Frontal cortex (tissue), 3 donors: ENCODE measurements at regions not wholly inside any gene's neighbourhood (a gene's known extent, or its start where the extent isn't known, plus 50 kb on each side); places are given as distances from the start of the nearest gene placed in this dataset.
"Not testable (repeated sequence)": the region's sequence is repeated elsewhere in the genome, so short reads cannot be mapped to it uniquely, and the experiment has no call there.

Experiments used
- DNase-seq, 2 donors: peaks; one replicate each; pipeline ENCODE4 v3.0.0; 2012; ENCODE audit warnings: low spot score in 2 of 2
- FAIRE-seq: peaks from 2 replicates; lab custom pipeline; 2012; peaks lifted over from hg19 to GRCh38; lab: Jason Lieb, UNC
- donor health status: control.
- donor health status: control.
- donor health status: control.

- FAIRE-seq (no peak), DNase-seq (no peak)
Observed at GRCh38 chr12:76649099-76649498, 89.5 kb upstream of the OSBPL8 start.

DNA sequence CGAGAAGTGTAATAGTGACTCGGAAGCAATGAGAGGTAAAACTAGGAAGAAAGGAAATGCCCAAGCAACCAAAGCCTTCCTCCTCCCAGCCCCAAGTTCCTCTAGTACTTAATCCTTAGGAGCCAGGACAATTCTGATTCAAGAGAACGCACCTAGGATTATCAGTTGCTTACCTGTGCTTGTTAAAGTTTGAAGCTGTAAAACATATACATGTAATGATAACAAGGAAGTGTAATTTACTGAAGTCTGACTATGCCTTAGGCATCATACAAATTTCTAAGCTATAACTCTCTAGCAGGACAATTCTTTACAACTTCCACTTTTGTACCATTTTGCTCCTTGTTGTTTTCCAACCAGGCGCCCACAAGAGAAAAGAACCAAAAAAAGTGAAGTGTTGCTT is 92.8 kb upstream of the OSBPL8 start:
- DNase-seq (no peak), FAIRE-seq (no peak)

DNA sequence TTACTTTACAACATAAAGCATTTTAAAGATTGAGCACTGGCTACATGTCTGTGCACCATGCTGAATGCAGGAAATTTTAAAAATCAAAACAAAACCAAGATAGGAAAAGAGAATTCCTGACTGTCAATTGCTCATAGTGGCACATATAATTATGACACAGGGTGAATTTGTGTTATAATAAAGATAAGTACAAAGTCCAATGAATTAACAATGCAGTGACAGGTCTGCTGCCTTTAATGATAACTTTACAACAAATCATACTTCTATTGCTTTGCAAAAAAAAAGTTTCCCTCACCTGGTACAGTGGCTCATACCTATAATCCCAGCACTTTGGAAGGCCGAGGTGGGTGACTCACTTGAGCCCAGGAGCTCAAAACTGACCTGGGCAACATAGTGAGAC is 93.8 kb upstream of the OSBPL8 start:
- FAIRE-seq, result no peak

DNA sequence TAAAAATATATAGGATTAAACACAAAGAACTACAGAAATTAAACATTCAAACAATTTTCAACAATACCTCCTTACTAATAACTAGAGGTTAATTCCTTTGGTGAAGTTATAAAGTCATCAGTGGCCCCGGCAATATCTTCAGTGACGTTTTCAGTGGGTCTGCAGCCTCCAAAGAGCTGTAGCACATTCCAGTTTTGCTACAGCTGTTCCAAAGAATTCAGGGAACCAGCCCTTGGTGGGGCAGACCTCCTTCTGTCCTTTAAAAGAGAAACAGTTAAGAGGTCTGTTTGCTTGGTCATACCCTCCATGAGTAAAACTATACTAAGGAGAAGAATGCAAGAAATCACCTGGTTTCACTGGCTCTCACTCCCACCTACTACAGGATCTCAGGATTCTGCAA is 99.2 kb upstream of the ZDHHC17 start:
- no peak for FAIRE-seq
- DNase-seq, result no peak

More for the DNA sequence above, 93.8 kb upstream of the OSBPL8 start:
- no peak for DNase-seq

GRCh38 chr12:76666290-76666835 is 97.6 kb upstream of the ZDHHC17 start:
- no peak for FAIRE-seq

DNA sequence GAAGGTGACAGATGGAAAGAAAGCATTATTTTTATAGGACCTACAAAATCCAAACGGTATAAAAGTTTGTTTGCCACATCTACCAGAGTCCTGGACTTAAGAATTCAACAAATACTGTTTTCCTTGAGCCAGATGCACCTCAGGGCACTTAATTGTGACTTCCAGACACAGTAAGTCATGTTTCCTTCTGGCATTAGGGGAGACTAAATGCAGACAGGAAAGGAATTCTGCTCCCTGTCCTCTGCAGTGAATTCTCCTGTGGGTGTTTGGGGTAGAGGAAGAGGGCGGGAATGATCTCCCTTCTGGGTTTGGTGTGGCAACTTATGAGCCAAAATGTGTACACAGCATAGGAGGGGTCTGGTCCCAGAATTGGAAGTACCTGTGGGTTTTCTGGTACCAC is 93.9 kb upstream of the ZDHHC17 start:
- DNase-seq (no peak), FAIRE-seq (no peak)

More at GRCh38 chr12:76666290-76666835, 97.6 kb upstream of the ZDHHC17 start:
- DNase-seq, result no peak

- DNase-seq (no peak), FAIRE-seq (no peak)
Observed at GRCh38 chr12:76670776-76671175, 93.1 kb upstream of the ZDHHC17 start.

GRCh38 chr12:76674669-76675315 is 89.1 kb upstream of the ZDHHC17 start:
- no peak for DNase-seq
- FAIRE-seq, result no peak

DNA sequence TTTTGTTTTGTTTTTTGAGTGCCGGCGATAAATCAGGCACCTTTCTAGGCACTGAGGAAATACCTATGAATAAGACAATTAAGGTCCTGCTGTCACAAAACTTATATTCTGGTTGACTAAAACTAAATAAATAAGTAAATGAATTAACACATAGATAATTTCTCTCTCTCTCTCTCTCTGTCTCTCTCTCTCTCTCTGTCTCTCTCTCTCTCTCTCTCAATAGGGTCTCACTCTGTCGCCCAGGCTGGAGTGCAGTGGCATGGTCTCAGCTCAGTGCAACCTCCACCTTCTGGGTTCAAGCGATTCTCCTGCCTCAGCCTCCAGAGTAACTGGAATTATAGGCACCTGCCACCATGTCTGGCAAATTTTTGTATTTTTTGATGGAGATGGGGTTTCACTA is 87.7 kb upstream of the ZDHHC17 start:
- not testable (repeated sequence) for FAIRE-seq, DNase-seq

- no peak for DNase-seq
- no peak for FAIRE-seq
Observed at GRCh38 chr12:76678992-76679391, 84.9 kb upstream of the ZDHHC17 start.

GRCh38 chr12:76679778-76680177 is 84.1 kb upstream of the ZDHHC17 start:
- DNase-seq, result no peak
- no peak for FAIRE-seq

GRCh38 chr12:76680940-76681339 is 83.0 kb upstream of the ZDHHC17 start:
- no peak for DNase-seq

DNA sequence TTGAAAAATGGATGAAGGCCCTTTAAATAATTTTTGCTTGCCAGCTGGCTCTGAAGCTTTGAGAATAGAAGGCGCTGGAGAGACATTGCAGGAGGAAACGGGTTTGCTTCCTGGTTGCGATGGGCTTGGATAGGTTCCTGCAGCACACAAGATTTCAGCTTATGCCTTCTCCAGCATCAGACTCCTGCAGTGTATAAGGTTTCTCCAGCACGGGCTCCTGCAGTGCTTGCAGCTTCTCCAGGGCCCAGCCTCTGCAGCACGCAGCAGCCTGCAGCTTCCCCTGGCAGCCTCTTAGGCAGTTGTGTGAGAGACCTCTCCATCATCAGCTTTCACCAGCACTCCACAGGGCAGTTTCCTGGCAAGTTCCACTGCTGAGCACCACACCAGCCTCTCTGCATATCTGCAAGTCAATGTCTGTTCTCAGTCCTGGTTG is 78.7 kb upstream of the ZDHHC17 start:
- DNase-seq, result no peak
- no peak for FAIRE-seq

More at GRCh38 chr12:76680940-76681339, 83.0 kb upstream of the ZDHHC17 start:
- FAIRE-seq, result no peak

- DNase-seq (no peak), FAIRE-seq (no peak)
Observed at GRCh38 chr12:76687981-76688380, 75.9 kb upstream of the ZDHHC17 start.

GRCh38 chr12:76688631-76689030 is 75.3 kb upstream of the ZDHHC17 start:
- FAIRE-seq (no peak), DNase-seq (no peak)

GRCh38 chr12:76690921-76691700 is 72.8 kb upstream of the ZDHHC17 start:
- DNase-seq (no peak), FAIRE-seq (no peak)

DNA sequence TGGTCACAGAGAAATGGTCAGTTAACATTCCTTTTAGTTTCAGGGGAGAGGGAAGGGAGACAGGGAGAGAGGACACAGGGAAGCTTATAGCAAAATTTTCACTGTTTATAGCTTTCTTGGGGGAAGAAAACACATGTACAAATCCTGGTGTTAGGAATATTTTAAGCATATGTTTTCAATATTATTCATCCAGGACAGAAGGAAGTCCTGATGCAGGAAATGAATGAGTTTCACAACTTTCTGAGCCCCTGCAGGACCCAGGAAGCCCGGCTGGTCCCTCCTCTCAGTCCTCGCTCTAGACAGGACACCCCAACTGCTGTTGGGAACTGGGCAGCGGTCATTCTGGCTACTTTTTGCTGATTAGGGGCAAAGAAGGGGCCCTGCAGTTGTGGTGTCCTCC is 71.1 kb upstream of the ZDHHC17 start:
- DNase-seq, result no peak
- no peak for FAIRE-seq

- DNase-seq, result no peak
- FAIRE-seq, result no peak
Observed at GRCh38 chr12:76694369-76694768, 69.5 kb upstream of the ZDHHC17 start.

- DNase-seq (no peak), FAIRE-seq (no peak)
Observed at GRCh38 chr12:76696186-76696585, 67.7 kb upstream of the ZDHHC17 start.

DNA sequence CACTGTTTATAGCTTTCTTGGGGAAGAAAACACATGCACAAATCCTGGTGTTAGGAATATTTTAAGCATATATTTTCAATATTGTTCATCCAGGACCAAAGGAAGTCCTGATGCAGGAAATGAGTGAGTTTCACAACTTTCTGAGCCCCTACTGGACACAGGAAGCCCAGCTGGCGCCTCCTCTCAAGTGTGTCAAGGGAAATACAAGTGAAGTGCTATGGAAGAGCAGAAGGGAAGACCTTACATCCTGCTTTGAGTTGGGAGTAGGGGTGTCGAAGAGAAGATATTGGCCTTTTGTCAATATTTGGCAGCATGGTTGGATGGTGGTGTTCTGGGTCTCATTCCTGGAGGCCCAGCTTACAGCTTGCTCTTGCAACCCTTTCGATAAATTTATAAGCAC is 66.1 kb upstream of the ZDHHC17 start:
- no peak for FAIRE-seq
- DNase-seq, result no peak

GRCh38 chr12:76698316-76698715 is 65.6 kb upstream of the ZDHHC17 start:
- DNase-seq (no peak), FAIRE-seq (no peak)
